ENCODE measurements at regions not wholly inside any gene's neighbourhood (a gene's known extent, or its start where the extent isn't known, plus 50 kb on each side); places are given as distances from the start of the nearest gene placed in this dataset.

GRCh38 chrX:87067795-87068369 lies 449.7 kb upstream of the KLHL4 start:
- no peaks in the 10 kb centered on the region for H3K36me3 ChIP-seq (ENCODE audit: insufficient read depth, low read length)

DNA sequence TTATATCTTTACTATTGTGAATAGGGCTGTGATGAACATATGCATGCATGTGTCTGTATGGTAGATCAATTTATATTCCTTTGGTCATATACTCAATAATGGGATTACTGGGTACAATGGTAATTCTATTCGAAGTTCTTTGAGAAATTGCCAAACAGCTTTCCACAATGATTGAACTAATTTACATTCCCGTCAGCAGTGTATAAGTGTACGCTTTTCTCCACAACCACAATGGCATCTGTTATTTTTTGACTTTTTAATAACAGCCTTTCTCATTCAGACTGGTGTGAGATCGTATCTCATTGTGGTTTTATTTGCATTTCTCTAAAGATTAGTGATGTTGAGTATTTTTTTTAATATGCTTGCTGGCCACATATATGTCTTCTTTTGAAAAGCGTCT lies 439.4 kb upstream of the KLHL4 start:
- Histone ChIP-seq H3K4me3 (ENCODE audit: low read depth, low read length, poor library complexity, severe bottlenecking) (no peak overlapping the region), H3K4me1 (ENCODE audit: insufficient read depth, low read length, severe bottlenecking) (no peaks in the 10 kb centered on the region), H3K36me3 (ENCODE audit: insufficient read depth, low read length) (no peaks in the 10 kb centered on the region), H3F3A (ENCODE audit: insufficient read depth, low read length) (no peaks in the 10 kb centered on the region), H3K27me3 (ENCODE audit: insufficient read depth, low read length) (no peaks in the 10 kb centered on the region), H3K9ac (ENCODE audit: low read length) (no peak overlapping the region), H2AFZ (ENCODE audit: low read length) (no peak overlapping the region), H4K20me1 (ENCODE audit: insufficient read depth, low read length) (no peaks in the 10 kb centered on the region), H3K27ac (ENCODE audit: low read depth, low read length, poor library complexity, severe bottlenecking) (no peak overlapping the region), H3K9me3 (ENCODE audit: low read length) (no peaks in the 10 kb centered on the region), H3K79me2 (ENCODE audit: insufficient read depth, low read length) (no peaks in the 10 kb centered on the region), H3K4me2 (ENCODE audit: low read length) (no peak overlapping the region), H3K9me2 (ENCODE audit: low read depth, low read length) (no peaks in the 10 kb centered on the region)
- TF ChIP-seq, protein P1, sequence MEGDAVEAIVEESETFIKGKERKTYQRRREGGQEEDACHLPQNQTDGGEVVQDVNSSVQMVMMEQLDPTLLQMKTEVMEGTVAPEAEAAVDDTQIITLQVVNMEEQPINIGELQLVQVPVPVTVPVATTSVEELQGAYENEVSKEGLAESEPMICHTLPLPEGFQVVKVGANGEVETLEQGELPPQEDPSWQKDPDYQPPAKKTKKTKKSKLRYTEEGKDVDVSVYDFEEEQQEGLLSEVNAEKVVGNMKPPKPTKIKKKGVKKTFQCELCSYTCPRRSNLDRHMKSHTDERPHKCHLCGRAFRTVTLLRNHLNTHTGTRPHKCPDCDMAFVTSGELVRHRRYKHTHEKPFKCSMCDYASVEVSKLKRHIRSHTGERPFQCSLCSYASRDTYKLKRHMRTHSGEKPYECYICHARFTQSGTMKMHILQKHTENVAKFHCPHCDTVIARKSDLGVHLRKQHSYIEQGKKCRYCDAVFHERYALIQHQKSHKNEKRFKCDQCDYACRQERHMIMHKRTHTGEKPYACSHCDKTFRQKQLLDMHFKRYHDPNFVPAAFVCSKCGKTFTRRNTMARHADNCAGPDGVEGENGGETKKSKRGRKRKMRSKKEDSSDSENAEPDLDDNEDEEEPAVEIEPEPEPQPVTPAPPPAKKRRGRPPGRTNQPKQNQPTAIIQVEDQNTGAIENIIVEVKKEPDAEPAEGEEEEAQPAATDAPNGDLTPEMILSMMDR (IDR thresholded peaks at IDR 0.05; ENCODE audit: low read length), result no peak
- TF ChIP-seq EZH2 (IDR thresholded peaks at IDR 0.05; ENCODE audit: borderline replicate concordance, low read length), result no peak

More at GRCh38 chrX:87067795-87068369, 449.7 kb upstream of the KLHL4 start:
- no peak overlapping the region for H2AFZ ChIP-seq (ENCODE audit: low read length)
- no peaks in the 10 kb centered on the region for H3K79me2 ChIP-seq (ENCODE audit: insufficient read depth, low read length)
- H3K27me3 ChIP-seq (ENCODE audit: insufficient read depth, low read length), result no peaks in the 10 kb centered on the region
- no peaks in the 10 kb centered on the region for H3F3A ChIP-seq (ENCODE audit: insufficient read depth, low read length)
- H3K9ac ChIP-seq (ENCODE audit: low read length), result no peak overlapping the region
- no peak overlapping the region for H3K4me2 ChIP-seq (ENCODE audit: low read length)
- TF ChIP-seq EZH2 (IDR thresholded peaks at IDR 0.05; ENCODE audit: borderline replicate concordance, low read length), result no peak
- TF ChIP-seq, protein P1 (IDR thresholded peaks at IDR 0.05; ENCODE audit: low read length), result no peak
- no peak overlapping the region for H3K27ac ChIP-seq (ENCODE audit: low read depth, low read length, poor library complexity, severe bottlenecking)
- no peaks in the 10 kb centered on the region for H3K4me1 ChIP-seq (ENCODE audit: insufficient read depth, low read length, severe bottlenecking)
- H4K20me1 ChIP-seq (ENCODE audit: insufficient read depth, low read length), result no peaks in the 10 kb centered on the region
- no peak overlapping the region for H3K4me3 ChIP-seq (ENCODE audit: low read depth, low read length, poor library complexity, severe bottlenecking)
- no peaks in the 10 kb centered on the region for H3K9me3 ChIP-seq (ENCODE audit: low read length)
- H3K9me2 ChIP-seq (ENCODE audit: low read depth, low read length), result no peaks in the 10 kb centered on the region

- H3K9me3 ChIP-seq (ENCODE audit: low read length), result no peaks in the 10 kb centered on the region
- H3K4me1 ChIP-seq (ENCODE audit: insufficient read depth, low read length, severe bottlenecking), result no peaks in the 10 kb centered on the region
- H4K20me1 ChIP-seq (ENCODE audit: insufficient read depth, low read length), result no peaks in the 10 kb centered on the region
- no peak overlapping the region for H3K4me2 ChIP-seq (ENCODE audit: low read length)
- no peaks in the 10 kb centered on the region for H3K36me3 ChIP-seq (ENCODE audit: insufficient read depth, low read length)
- H2AFZ ChIP-seq (ENCODE audit: low read length), result no peak overlapping the region
- H3K4me3 ChIP-seq (ENCODE audit: low read depth, low read length, poor library complexity, severe bottlenecking), result no peak overlapping the region
- no peak overlapping the region for H3K9ac ChIP-seq (ENCODE audit: low read length)
- no peaks in the 10 kb centered on the region for H3K27me3 ChIP-seq (ENCODE audit: insufficient read depth, low read length)
- no peaks in the 10 kb centered on the region for H3F3A ChIP-seq (ENCODE audit: insufficient read depth, low read length)
- no peak overlapping the region for H3K27ac ChIP-seq (ENCODE audit: low read depth, low read length, poor library complexity, severe bottlenecking)
- TF ChIP-seq, protein P1 (IDR thresholded peaks at IDR 0.05; ENCODE audit: low read length), result no peak
- TF ChIP-seq EZH2 (IDR thresholded peaks at IDR 0.05; ENCODE audit: borderline replicate concordance, low read length), result no peak
- no peaks in the 10 kb centered on the region for H3K79me2 ChIP-seq (ENCODE audit: insufficient read depth, low read length)
- no peaks in the 10 kb centered on the region for H3K9me2 ChIP-seq (ENCODE audit: low read depth, low read length)
Measured at GRCh38 chrX:87098477-87098876, 419.1 kb upstream of the KLHL4 start.
